ENCODE measurements at regions not wholly inside any gene's neighbourhood (a gene's known extent, or its start where the extent isn't known, plus 50 kb on each side); places are given as distances from the start of the nearest gene placed in this dataset.

DNA sequence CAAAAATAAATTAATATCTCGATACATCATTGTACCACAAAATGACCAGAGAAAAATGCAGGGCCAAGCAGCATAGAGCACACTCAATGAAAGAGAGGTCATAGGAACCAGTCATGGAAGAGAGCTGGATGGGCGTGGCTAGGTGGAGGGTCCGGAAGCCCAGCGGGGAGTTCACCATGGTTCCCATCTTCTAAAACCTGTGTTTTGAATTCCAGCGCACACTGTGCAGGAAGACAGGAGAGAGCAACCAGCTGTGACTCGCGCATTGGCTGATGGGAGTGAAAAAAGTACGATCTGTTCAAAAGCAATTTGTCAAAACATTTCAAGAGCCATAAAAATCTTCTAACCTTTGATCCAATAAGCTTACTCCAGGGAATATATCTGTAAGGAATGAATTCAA lies 125.2 kb upstream of the NANOS1 start:
- TF ChIP-seq, protein P1, sequence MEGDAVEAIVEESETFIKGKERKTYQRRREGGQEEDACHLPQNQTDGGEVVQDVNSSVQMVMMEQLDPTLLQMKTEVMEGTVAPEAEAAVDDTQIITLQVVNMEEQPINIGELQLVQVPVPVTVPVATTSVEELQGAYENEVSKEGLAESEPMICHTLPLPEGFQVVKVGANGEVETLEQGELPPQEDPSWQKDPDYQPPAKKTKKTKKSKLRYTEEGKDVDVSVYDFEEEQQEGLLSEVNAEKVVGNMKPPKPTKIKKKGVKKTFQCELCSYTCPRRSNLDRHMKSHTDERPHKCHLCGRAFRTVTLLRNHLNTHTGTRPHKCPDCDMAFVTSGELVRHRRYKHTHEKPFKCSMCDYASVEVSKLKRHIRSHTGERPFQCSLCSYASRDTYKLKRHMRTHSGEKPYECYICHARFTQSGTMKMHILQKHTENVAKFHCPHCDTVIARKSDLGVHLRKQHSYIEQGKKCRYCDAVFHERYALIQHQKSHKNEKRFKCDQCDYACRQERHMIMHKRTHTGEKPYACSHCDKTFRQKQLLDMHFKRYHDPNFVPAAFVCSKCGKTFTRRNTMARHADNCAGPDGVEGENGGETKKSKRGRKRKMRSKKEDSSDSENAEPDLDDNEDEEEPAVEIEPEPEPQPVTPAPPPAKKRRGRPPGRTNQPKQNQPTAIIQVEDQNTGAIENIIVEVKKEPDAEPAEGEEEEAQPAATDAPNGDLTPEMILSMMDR (IDR thresholded peaks at IDR 0.05): no peak
- TF ChIP-seq EP300 (IDR thresholded peaks at IDR 0.05) (no peak), POLR2A (IDR thresholded peaks at IDR 0.05) (no peak), POLR2AphosphoS5 (IDR thresholded peaks at IDR 0.05) (peak in 1 of 4 donors; percentile 5)
